ENCODE measurements at regions not wholly inside any gene's neighbourhood (a gene's known extent, or its start where the extent isn't known, plus 50 kb on each side); places are given as distances from the start of the nearest gene placed in this dataset.

- no peak overlapping the region for H3K27ac ChIP-seq
- no peaks in the 10 kb centered on the region for H3K4me1 ChIP-seq
- DNase-seq, result peak; percentile 55 to 97 (median 79)
- peaks cover 0 to 3% (median 0%) of the 10 kb centered on the region in 4 donors for H3K27me3 ChIP-seq
- intact Hi-C loops (cut with DNase I), result loop anchor here in 1 of 3 donors (10.0 kb wide), 1 partner anchor 172 kb away; no protein-coding TSS in a partner anchor
- no peak for FAIRE-seq
- no peaks in the 10 kb centered on the region for H3K36me3 ChIP-seq
- H3K9me3 ChIP-seq, result no peaks in the 10 kb centered on the region
- ATAC-seq, result peak; percentile 93 to 100 (median 98)
- peak; percentile 66 to 84 (median 74) for TF ChIP-seq CTCF (IDR thresholded peaks at IDR 0.05)
- H3K4me3 ChIP-seq, result no peak overlapping the region
- 9 to 12% methylated on average over 20 of the region's 20 CpGs for WGBS, 2 donors
Observed at GRCh38 chr6:30396833-30397479, 52.0 kb downstream of the RPP21 start.

GRCh38 chr6:30397697-30398096 lies 52.7 kb downstream of the RPP21 start:
- H3K36me3 ChIP-seq, result no peaks in the 10 kb centered on the region
- TF ChIP-seq CTCF (IDR thresholded peaks at IDR 0.05), result no peak
- no peak for FAIRE-seq

GRCh38 chr6:30399390-30400058 lies 54.6 kb downstream of the RPP21 start:
- H3K4me3 ChIP-seq, result no peak overlapping the region
- ATAC-seq (no peak), DNase-seq (no peak), FAIRE-seq (no peak)
- H3K4me1 ChIP-seq, result no peaks in the 10 kb centered on the region
- TF ChIP-seq CTCF (IDR thresholded peaks at IDR 0.05), result no peak
- H3K9me3 ChIP-seq, result no peaks in the 10 kb centered on the region
- WGBS, 2 donors, result 86 to 99% methylated on average over 2 of the region's 2 CpGs
- no peaks in the 10 kb centered on the region for H3K36me3 ChIP-seq
- no peak overlapping the region for H3K27ac ChIP-seq
- intact Hi-C loops (cut with DNase I), result loop anchor here in 1 of 3 donors (10.0 kb wide), 1 partner anchor 175 kb away; no protein-coding TSS in a partner anchor
- no peaks in the 10 kb centered on the region for H3K27me3 ChIP-seq

More at GRCh38 chr6:30397697-30398096, 52.7 kb downstream of the RPP21 start:
- no peaks in the 10 kb centered on the region for H3K9me3 ChIP-seq
- no peaks in the 10 kb centered on the region for H3K4me1 ChIP-seq
- WGBS, 2 donors, result 74 to 82% methylated on average over 3 of the region's 3 CpGs
- no peak for DNase-seq
- H3K27ac ChIP-seq, result no peak overlapping the region
- no peak overlapping the region for H3K4me3 ChIP-seq
- no peak for ATAC-seq
- intact Hi-C loops (cut with DNase I), result loop anchor here in 1 of 3 donors (10.0 kb wide), 1 partner anchor 173 kb away; no protein-coding TSS in a partner anchor
- H3K27me3 ChIP-seq, result no peaks in the 10 kb centered on the region

- WGBS, 2 donors, result 42 to 47% methylated on average over 2 of the region's 2 CpGs
- H3K36me3 ChIP-seq, result no peaks in the 10 kb centered on the region
- no peak for ATAC-seq
- no peaks in the 10 kb centered on the region for H3K9me3 ChIP-seq
- no peaks in the 10 kb centered on the region for H3K4me1 ChIP-seq
- no peak overlapping the region for H3K27ac ChIP-seq
- DNase-seq, result no peak
- TF ChIP-seq CTCF (IDR thresholded peaks at IDR 0.05), result no peak
- H3K27me3 ChIP-seq, result no peaks in the 10 kb centered on the region
- intact Hi-C loops (cut with DNase I), result no loop called here
- no peak overlapping the region for H3K4me3 ChIP-seq
- no peak for FAIRE-seq
Observed at GRCh38 chr6:30405934-30406333, 61.0 kb downstream of the RPP21 start.

GRCh38 chr6:30409184-30409583 lies 64.2 kb downstream of the RPP21 start:
- FAIRE-seq (no peak), ATAC-seq (no peak), DNase-seq (no peak)
- Histone ChIP-seq H3K9me3 (no peaks in the 10 kb centered on the region), H3K27ac (no peak overlapping the region), H3K27me3 (no peaks in the 10 kb centered on the region), H3K36me3 (no peaks in the 10 kb centered on the region), H3K4me3 (no peak overlapping the region), H3K4me1 (no peaks in the 10 kb centered on the region)
- WGBS, 2 donors, result 56 to 82% methylated on average over 2 of the region's 2 CpGs
- TF ChIP-seq CTCF (IDR thresholded peaks at IDR 0.05), result no peak
- intact Hi-C loops (cut with DNase I), result no loop called here
